B cell (primary cell): ENCODE measurements at regions not wholly inside any gene's neighbourhood (a gene's known extent, or its start where the extent isn't known, plus 50 kb on each side); places are given as distances from the start of the nearest gene placed in this dataset.

ENCODE experiments used
- ATAC-seq: fragments of 200-7000 bp; cut with Tn5 transposase; one replicate; pipeline ENCODE4 v1.10.0; 2021; ENCODE audit warnings: low read depth, mild to moderate bottlenecking, moderate number of reproducible peaks, moderate library complexity
- CTCF ChIA-PET: fragments of 350-600 bp; sonication (Branson Sonifier 250); formaldehyde crosslinking; loops from one replicate; lab custom pipeline; 2021; ENCODE audit warnings: antibody characterized with exemption, inconsistent platforms; lab: Charles Lee
- POLR2A ChIA-PET: fragments of 350-600 bp; sonication (Branson Sonifier 250); formaldehyde crosslinking; loops from one replicate; lab custom pipeline; 2021; ENCODE audit warnings: antibody characterized with exemption; lab: Charles Lee
- DNase-seq: peaks from one replicate; pipeline ENCODE4 v3.0.0; 2013
- H2AFZ ChIP-seq: 2 replicates; pipeline ENCODE4 v1.6.1; 2012; ENCODE audit warnings: mild to moderate bottlenecking, low read depth, low read length; ENCODE audit not compliant: insufficient read depth, poor library complexity, severe bottlenecking
- H3K27ac ChIP-seq, 2 donors: 1 replicate in 1 of 2; 2 replicates in 1 of 2; pipeline ENCODE4 v1.5.1; 2012 to 2013; ENCODE audit warnings: low read length in 2 of 2, mild to moderate bottlenecking in 2 of 2, moderate library complexity in 1 of 2
- H3K27me3 ChIP-seq, 4 experiments: fragments of 200-600 bp in 1 of 4; sonication (generic) in 1 of 4; replicated peaks in 1 of 4; 1 replicate in 2 of 4; 2 replicates in 2 of 4; pipeline versions ENCODE4 v1.6.1 to v1.7.0; 2013 to 2016; ENCODE audit warnings: low read length in 3 of 4, mild to moderate bottlenecking in 2 of 4, mixed read lengths in 1 of 4, moderate library complexity in 1 of 4; ENCODE audit not compliant: insufficient read depth in 4 of 4, control insufficient read depth in 3 of 4; ENCODE audit errors: control extremely low read depth in 1 of 4
- H3K36me3 ChIP-seq, 2 experiments: replicated peaks in 1 of 2; 1 replicate in 1 of 2; 2 replicates in 1 of 2; pipeline versions ENCODE4 v1.6.1 to v1.7.1; 2013; ENCODE audit warnings: low read length in 1 of 2; ENCODE audit not compliant: insufficient read depth in 2 of 2, control insufficient read depth in 1 of 2; ENCODE audit errors: control extremely low read depth in 1 of 2, extremely low read depth in 1 of 2
- H3K4me1 ChIP-seq, 2 donors: fragments of 200-600 bp in 1 of 2; sonication (generic) in 1 of 2; 1 replicate in 1 of 2; 2 replicates in 1 of 2; pipeline versions ENCODE4 v1.5.1 to v1.6.1; 2013 to 2017; ENCODE audit warnings: low read length in 2 of 2; ENCODE audit not compliant: control insufficient read depth in 2 of 2, insufficient read depth in 2 of 2
- H3K4me2 ChIP-seq: replicated peaks from 2 replicates; pipeline ENCODE3; 2012; ENCODE audit warnings: mild to moderate bottlenecking, low read depth, low read length; ENCODE audit not compliant: poor library complexity, severe bottlenecking
- H3K4me3 ChIP-seq, 5 experiments: fragments of 200-600 bp in 1 of 5; sonication (generic) in 1 of 5; 1 replicate in 3 of 5; 2 replicates in 2 of 5; pipeline versions ENCODE4 v1.5.1 to v1.7.0; 2011 to 2016; ENCODE audit warnings: low read length in 4 of 5, mild to moderate bottlenecking in 4 of 5, low read depth in 2 of 5, control low read depth in 1 of 5, moderate library complexity in 1 of 5; ENCODE audit not compliant: insufficient read depth in 1 of 5; ENCODE audit errors: control extremely low read depth in 1 of 5, extremely low read depth in 1 of 5
- H3K79me2 ChIP-seq: fragments of 200-600 bp; sonication (generic); one replicate; pipeline ENCODE4 v1.6.0; 2016; ENCODE audit warnings: low read length; ENCODE audit not compliant: control insufficient read depth, insufficient read depth
- H3K9ac ChIP-seq: fragments of 200-600 bp; sonication (generic); 2 replicates; pipeline ENCODE4 v1.6.1; 2017; ENCODE audit warnings: mild to moderate bottlenecking, low read length, moderate library complexity
- H3K9me3 ChIP-seq, 3 donors: one replicate each; pipeline versions ENCODE4 v1.6.1 to v1.7.1; 2013; ENCODE audit warnings: low read length in 2 of 3; ENCODE audit not compliant: control insufficient read depth in 2 of 3, insufficient read depth in 1 of 3; ENCODE audit errors: control extremely low read depth in 1 of 3
- H4K20me1 ChIP-seq: 2 replicates; pipeline ENCODE4 v1.6.0; 2012; ENCODE audit warnings: mild to moderate bottlenecking, low read length; ENCODE audit not compliant: insufficient read depth, control insufficient read depth, poor library complexity, severe bottlenecking
- H3K27ac Mint-ChIP-seq: one replicate; pipeline ENCODE4 v1.8.0; 2021; ENCODE audit warnings: mixed read lengths
- H3K27me3 Mint-ChIP-seq: one replicate; pipeline ENCODE4 v1.8.0; 2021; ENCODE audit warnings: mixed read lengths
- H3K4me1 Mint-ChIP-seq: one replicate; pipeline ENCODE4 v1.8.0; 2021; ENCODE audit warnings: mixed read lengths
- H3K4me3 Mint-ChIP-seq: one replicate; pipeline ENCODE4 v1.8.0; 2021; ENCODE audit warnings: mixed read lengths
- H3K9me3 Mint-ChIP-seq: one replicate; pipeline ENCODE4 v1.8.0; 2022; ENCODE audit warnings: mixed read lengths; ENCODE audit not compliant: insufficient read depth
- CTCF ChIP-seq: fragments of 200-600 bp; IDR thresholded peaks from one replicate; pipeline ENCODE4 v1.8.0; 2022; ENCODE audit warnings: antibody characterized with exemption, mild to moderate bottlenecking
- EZH2 ChIP-seq: IDR thresholded peaks from 2 replicates; pipeline ENCODE4 v1.6.1; 2012; ENCODE audit warnings: borderline replicate concordance, low read depth, mild to moderate bottlenecking, moderate library complexity, low read length; ENCODE audit not compliant: insufficient read depth, poor library complexity, severe bottlenecking
- WGBS: methylation state at CpG from one replicate; pipeline ENCODE4 v1.1.5; 2013; ENCODE audit warnings: missing lambda C conversion rate; ENCODE audit not compliant: insufficient coverage; 5-methylcytosine and 5-hydroxymethylcytosine counted together
- intact Hi-C: fragments of 100-400 bp; cut with micrococcal nuclease; formaldehyde crosslinking; loops from one replicate; pipeline ENCODE4 v1.10.0; 2022

GRCh38 chr7:10216462-10216861 lies 757.2 kb upstream of the PHF14 start:
- POLR2A ChIA-PET = no interaction called here

GRCh38 chr7:10221084-10221483 lies 752.6 kb upstream of the PHF14 start:
- Mint-ChIP-seq H3K9me3 (peaks cover 2% of the 10 kb centered on the region), H3K4me3 (no peak overlapping the region), H3K27ac (no peak overlapping the region), H3K27me3 (no peaks in the 10 kb centered on the region), H3K4me1 (no peaks in the 10 kb centered on the region)
- H3K27me3 ChIP-seq = no peaks in the 10 kb centered on the region
- H3K4me1 ChIP-seq = no peaks in the 10 kb centered on the region
- CTCF ChIA-PET = no interaction called here
- H2AFZ ChIP-seq = no peak overlapping the region
- no peak overlapping the region for H3K9ac ChIP-seq
- no peaks in the 10 kb centered on the region for H4K20me1 ChIP-seq
- ATAC-seq = no peak
- H3K4me2 ChIP-seq = no peak overlapping the region
- H3K27ac ChIP-seq = no peak overlapping the region
- no peaks in the 10 kb centered on the region for H3K79me2 ChIP-seq
- no peaks in the 10 kb centered on the region for H3K9me3 ChIP-seq
- H3K4me3 ChIP-seq = no peak overlapping the region
- intact Hi-C loops = no loop called here
- DNase-seq = no peak
- POLR2A ChIA-PET = no interaction called here
- no peaks in the 10 kb centered on the region for H3K36me3 ChIP-seq
- no peak for TF ChIP-seq EZH2
- TF ChIP-seq CTCF = no peak

More at GRCh38 chr7:10216462-10216861, 757.2 kb upstream of the PHF14 start:
- Histone ChIP-seq H3K4me2 (no peak overlapping the region), H3K36me3 (no peaks in the 10 kb centered on the region), H2AFZ (no peak overlapping the region), H3K4me1 (no peaks in the 10 kb centered on the region), H3K27me3 (no peaks in the 10 kb centered on the region), H3K79me2 (no peaks in the 10 kb centered on the region), H3K9me3 (peaks cover 0 to 6% (median 0%) of the 10 kb centered on the region in 3 donors), H3K27ac (no peak overlapping the region), H3K4me3 (no peak overlapping the region), H4K20me1 (no peaks in the 10 kb centered on the region), H3K9ac (no peak overlapping the region)
- TF ChIP-seq EZH2 (no peak), CTCF (no peak)
- CTCF ChIA-PET = interaction anchor here (1.6 kb wide), 1 partner anchor 29 kb away, joined by 3 read pairs; no protein-coding TSS in a partner anchor
- ATAC-seq = no peak
- Mint-ChIP-seq H3K4me3 (no peak overlapping the region), H3K4me1 (no peaks in the 10 kb centered on the region), H3K27me3 (no peaks in the 10 kb centered on the region), H3K27ac (no peak overlapping the region), H3K9me3 (peaks cover 2% of the 10 kb centered on the region)
- no CpG with 5 or more reads among the region's 2 CpGs for WGBS
- no peak for DNase-seq
- intact Hi-C loops = no loop called here
